NCI-H526 (cell line): ENCODE measurements at regions not wholly inside any gene's neighbourhood (a gene's known extent, or its start where the extent isn't known, plus 50 kb on each side); places are given as distances from the start of the nearest gene placed in this dataset.

ENCODE experiments used
- DNase-seq, 2 experiments: peaks; one replicate each; lab custom pipeline; 2025; lab: John Stamatoyannopoulos, UW

GRCh38 chr2:53111406-53111805 is 656.2 kb upstream of the CHAC2 start:
- DNase-seq: no peak

GRCh38 chr2:53111004-53111403 is 656.6 kb upstream of the CHAC2 start:
- DNase-seq: no peak

GRCh38 chr2:53108246-53108645 is 659.4 kb upstream of the CHAC2 start:
- no peak for DNase-seq

GRCh38 chr2:53104263-53104662 is 663.3 kb upstream of the CHAC2 start:
- no peak for DNase-seq

GRCh38 chr2:53103679-53104078 is 663.9 kb upstream of the CHAC2 start:
- DNase-seq: no peak

- no peak for DNase-seq
These were observed 668.9 kb upstream of the CHAC2 start for GRCh38 chr2:53098696-53099078.

- DNase-seq: no peak
These were observed 671.3 kb upstream of the CHAC2 start for GRCh38 chr2:53096351-53096750.

GRCh38 chr2:53095664-53096063 is 671.9 kb upstream of the CHAC2 start:
- no peak for DNase-seq

- no peak for DNase-seq
These were observed 672.4 kb upstream of the CHAC2 start for GRCh38 chr2:53095227-53095626.

GRCh38 chr2:53093355-53093754 is 674.2 kb upstream of the CHAC2 start:
- no peak for DNase-seq

GRCh38 chr2:53091183-53091582 is 676.4 kb upstream of the CHAC2 start:
- no peak for DNase-seq

GRCh38 chr2:53087874-53088461 is 679.6 kb upstream of the CHAC2 start:
- DNase-seq: no peak

- DNase-seq: no peak
These were observed 680.2 kb upstream of the CHAC2 start for GRCh38 chr2:53087262-53087873.

GRCh38 chr2:53077413-53077812 is 690.2 kb upstream of the CHAC2 start:
- no peak for DNase-seq

- no peak for DNase-seq
These were observed 691.8 kb upstream of the CHAC2 start for GRCh38 chr2:53075760-53076159.

GRCh38 chr2:53067533-53067932 is 700.1 kb upstream of the CHAC2 start:
- DNase-seq: no peak

- DNase-seq: no peak
These were observed 700.5 kb upstream of the CHAC2 start for GRCh38 chr2:53067056-53067455.

GRCh38 chr2:53064154-53064553 is 703.5 kb upstream of the CHAC2 start:
- DNase-seq: no peak

GRCh38 chr2:53058526-53058925 is 709.1 kb upstream of the CHAC2 start:
- DNase-seq: no peak

- no peak for DNase-seq
These were observed 713.7 kb upstream of the CHAC2 start for GRCh38 chr2:53053937-53054336.

GRCh38 chr2:53051157-53051556 is 716.4 kb upstream of the CHAC2 start:
- DNase-seq: no peak

GRCh38 chr2:53040536-53041229 is 726.9 kb upstream of the CHAC2 start:
- DNase-seq: no peak

GRCh38 chr2:53036196-53036595 is 731.4 kb upstream of the CHAC2 start:
- peak; percentile 14 to 45 for DNase-seq

- no peak for DNase-seq
These were observed 732.5 kb upstream of the CHAC2 start for GRCh38 chr2:53035153-53035552.
